ENCODE measurements at regions not wholly inside any gene's neighbourhood (a gene's known extent, or its start where the extent isn't known, plus 50 kb on each side); places are given as distances from the start of the nearest gene placed in this dataset.

DNA sequence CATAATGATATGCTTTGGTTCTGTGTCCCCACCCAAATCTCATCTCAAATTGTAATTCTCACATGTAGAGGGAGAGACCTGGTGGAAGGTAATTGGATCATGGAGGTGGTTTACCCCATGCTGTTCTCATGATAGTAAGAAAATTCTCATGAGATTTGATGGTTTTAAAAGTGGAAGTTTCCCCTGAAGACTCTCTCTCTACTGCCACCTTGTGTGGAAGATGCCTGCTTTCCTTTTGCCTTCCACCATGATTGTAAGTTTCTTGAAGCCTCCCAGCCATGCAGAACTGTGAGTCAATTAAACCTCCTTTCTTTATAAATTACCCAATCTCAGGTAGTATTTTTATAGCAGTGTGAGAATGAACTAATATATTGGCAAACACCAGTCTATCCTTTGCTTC is 260.4 kb upstream of the PPFIA2 start:
- no peaks in the 10 kb centered on the region for H3K9me2 ChIP-seq
- no peak overlapping the region for H3K4me2 ChIP-seq
- no peaks in the 10 kb centered on the region for H3K4me1 ChIP-seq (ENCODE audit: control insufficient read depth in 1 of 2, insufficient read depth in 2 of 2, low read depth in 1 of 2, low read length in 1 of 2)
- no peaks in the 10 kb centered on the region for H3K9me3 ChIP-seq
- no peaks in the 10 kb centered on the region for H3K79me2 ChIP-seq (ENCODE audit: insufficient read depth)
- H3K4me3 ChIP-seq (ENCODE audit: low read depth in 2 of 2, low read length in 1 of 2): no peak overlapping the region
- H4K20me1 ChIP-seq (ENCODE audit: insufficient read depth): no peaks in the 10 kb centered on the region
- H3K36me3 ChIP-seq (replicated peaks in 1 of 2; ENCODE audit: control insufficient read depth in 1 of 2, insufficient read depth in 2 of 2, low read length in 1 of 2): no peaks in the 10 kb centered on the region
- H3F3A ChIP-seq (replicated peaks; ENCODE audit: insufficient read depth): no peaks in the 10 kb centered on the region
- no peak overlapping the region for H3K27ac ChIP-seq (ENCODE audit: low read depth in 2 of 2, low read length in 1 of 2)
- POLR2A ChIA-PET: no interaction called here
- H2AFZ ChIP-seq (ENCODE audit: low read depth): no peak overlapping the region
- TF ChIP-seq MXI1 (IDR thresholded peaks at IDR 0.05; ENCODE audit: low read depth, low read length) (no peak), RAD21 (IDR thresholded peaks at IDR 0.05; ENCODE audit: low read length) (peak; percentile 30; the same call in 1 of the 2 replicates), TAF1 (IDR thresholded peaks at IDR 0.05; ENCODE audit: borderline replicate concordance, low read depth, low read length) (no peak), TCF12 (IDR thresholded peaks at IDR 0.05) (no peak), RCOR1 (IDR thresholded peaks at IDR 0.05; ENCODE audit: low read length) (no peak), MEF2A (IDR thresholded peaks at IDR 0.05; ENCODE audit: borderline replicate concordance, low read depth) (no peak), CTCF (IDR thresholded peaks at IDR 0.05) (peak; percentile 44)
- no peak overlapping the region for H3K9ac ChIP-seq
- no peaks in the 10 kb centered on the region for H3K27me3 ChIP-seq (ENCODE audit: insufficient read depth)
- CTCF ChIA-PET: no interaction called here
- no peak for DNase-seq

GRCh38 chr12:82015623-82016347 is 256.6 kb upstream of the PPFIA2 start:
- Histone ChIP-seq H3K36me3 (replicated peaks in 1 of 2; ENCODE audit: control insufficient read depth in 1 of 2, insufficient read depth in 2 of 2, low read length in 1 of 2) (no peaks in the 10 kb centered on the region), H3K79me2 (ENCODE audit: insufficient read depth) (no peaks in the 10 kb centered on the region), H3K9me3 (no peaks in the 10 kb centered on the region), H3K9ac (no peak overlapping the region), H2AFZ (ENCODE audit: low read depth) (no peak overlapping the region), H4K20me1 (ENCODE audit: insufficient read depth) (no peaks in the 10 kb centered on the region), H3K4me2 (no peak overlapping the region), H3K27me3 (ENCODE audit: insufficient read depth) (no peaks in the 10 kb centered on the region), H3K9me2 (no peaks in the 10 kb centered on the region), H3F3A (replicated peaks; ENCODE audit: insufficient read depth) (no peaks in the 10 kb centered on the region), H3K27ac (ENCODE audit: low read depth in 2 of 2, low read length in 1 of 2) (no peak overlapping the region), H3K4me1 (ENCODE audit: control insufficient read depth in 1 of 2, insufficient read depth in 2 of 2, low read depth in 1 of 2, low read length in 1 of 2) (no peaks in the 10 kb centered on the region), H3K4me3 (ENCODE audit: low read depth in 2 of 2, low read length in 1 of 2) (no peak overlapping the region)
- TF ChIP-seq EZH2phosphoT487 (IDR thresholded peaks at IDR 0.05; ENCODE audit: borderline replicate concordance, low read depth) (no peak), ZBTB33 (IDR thresholded peaks at IDR 0.05; ENCODE audit: borderline replicate concordance, low read depth) (no peak), NFIC (IDR thresholded peaks at IDR 0.05; ENCODE audit: borderline replicate concordance) (no peak), FOXM1 (IDR thresholded peaks at IDR 0.05; ENCODE audit: low read depth) (no peak), TAF1 (IDR thresholded peaks at IDR 0.05; ENCODE audit: borderline replicate concordance, low read depth, low read length) (no peak), GATA2 (CRISPR knock-in tag; IDR thresholded peaks at IDR 0.05) (no peak), REST (IDR thresholded peaks at IDR 0.05; ENCODE audit: low read depth, low read length) (no peak), GABPA (IDR thresholded peaks at IDR 0.05; ENCODE audit: low read depth) (no peak), MXI1 (IDR thresholded peaks at IDR 0.05; ENCODE audit: low read depth, low read length) (no peak), RXRA (IDR thresholded peaks at IDR 0.05; ENCODE audit: borderline replicate concordance, low read depth) (no peak), POLR2AphosphoS5 (IDR thresholded peaks at IDR 0.05; ENCODE audit: low read depth, low read length) (no peak), FOXJ3 (CRISPR knock-in tag; IDR thresholded peaks at IDR 0.05) (no peak), RCOR1 (IDR thresholded peaks at IDR 0.05; ENCODE audit: low read length) (no peak)
- DNase-seq: no peak
- ChIA-PET CTCF (no interaction called here), POLR2A (no interaction called here)
- WGBS (ENCODE audit: low lambda C conversion rate): 36% methylated on average over 1 of the region's 1 CpG
